Amygdala (tissue), 56 donors: ENCODE measurements at regions not wholly inside any gene's neighbourhood (a gene's known extent, or its start where the extent isn't known, plus 50 kb on each side); places are given as distances from the start of the nearest gene placed in this dataset.

Experiments
- DNase-seq, 56 donors: peaks; one replicate each; lab custom pipeline; 2025; lab: John Stamatoyannopoulos, UW

- no peak for DNase-seq
Observed at GRCh38 chr14:51442513-51443175, 202.6 kb downstream of the TMX1 start.

- peak in 5 of 56 donors; percentile 13 to 38 (median 18) for DNase-seq
Observed at GRCh38 chr14:51443195-51444018, 203.4 kb downstream of the TMX1 start.

DNA sequence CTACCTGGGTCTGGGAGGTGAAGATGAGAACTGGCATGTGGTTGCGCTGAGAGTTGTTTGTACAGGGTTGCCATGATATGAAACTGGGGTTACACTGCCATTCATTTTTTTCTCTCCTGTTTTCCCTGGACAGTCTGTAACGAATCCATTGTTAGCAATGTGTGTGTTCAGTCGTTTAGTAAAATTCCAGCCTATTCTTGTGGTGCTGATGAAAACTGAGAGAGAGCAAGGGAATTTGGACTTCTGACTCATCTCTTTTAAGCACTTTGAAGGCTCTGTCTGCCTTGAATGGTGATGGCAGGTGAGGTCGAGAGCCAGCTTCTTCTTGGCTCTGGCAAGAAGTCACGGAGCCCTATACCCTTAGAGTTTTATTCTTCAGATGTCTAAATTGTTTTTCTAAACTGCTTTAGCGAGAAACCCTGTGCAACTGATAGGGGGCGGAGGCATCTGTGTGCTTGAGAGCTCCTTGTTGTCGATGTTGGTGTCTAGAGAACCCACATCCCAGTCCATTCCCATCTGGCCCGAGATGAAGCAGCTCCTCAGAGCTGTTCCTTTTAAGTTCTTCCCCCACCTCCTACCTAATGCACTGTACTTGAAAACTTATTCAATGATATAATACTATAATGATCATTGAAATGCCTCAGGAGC, 204.4 kb downstream of the TMX1 start:
- DNase-seq: peak in 21 of 56 donors; percentile 1 to 49 (median 17)

DNA sequence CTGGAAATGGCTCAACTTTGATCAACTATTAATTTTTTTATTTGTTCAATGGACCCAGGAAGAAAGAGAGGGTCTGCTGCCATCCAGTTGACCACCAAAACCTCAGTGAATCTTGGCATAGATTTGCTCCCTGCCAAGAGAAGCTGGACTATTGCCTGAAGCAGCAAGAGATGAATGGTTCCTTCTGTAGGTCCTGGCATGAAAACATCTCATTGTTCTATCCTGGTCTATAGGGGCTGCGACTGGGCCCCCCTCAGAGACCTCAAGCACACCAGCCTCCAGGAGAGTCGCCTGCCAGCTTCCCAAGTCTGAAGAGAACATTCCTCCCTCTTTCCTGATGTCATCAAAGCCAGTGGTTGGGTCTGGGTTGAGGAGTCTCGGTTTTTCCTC, 204.9 kb downstream of the TMX1 start:
- DNase-seq: no peak

DNA sequence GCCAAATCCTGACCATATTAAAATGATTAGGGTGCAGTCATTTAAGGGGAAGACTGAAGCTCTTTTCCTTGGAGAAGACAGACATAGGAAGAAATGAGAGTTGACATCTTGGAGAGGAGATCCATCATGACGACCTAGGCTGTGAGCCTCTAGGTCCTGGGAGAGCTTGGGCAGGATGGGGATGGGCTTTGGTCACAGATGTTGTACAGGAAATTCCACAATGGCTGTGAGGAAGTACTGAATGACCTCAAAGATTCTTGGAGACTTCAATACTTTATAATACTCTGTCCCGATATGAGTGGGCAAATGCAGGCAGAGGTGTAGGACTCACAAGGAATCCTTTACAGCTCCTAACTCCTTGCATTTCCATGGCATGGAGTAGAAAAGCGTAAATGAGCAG, 204.9 kb upstream of the FRMD6 start:
- DNase-seq: no peak

- no peak for DNase-seq
Observed at GRCh38 chr14:51447411-51447810, 204.3 kb upstream of the FRMD6 start.

DNA sequence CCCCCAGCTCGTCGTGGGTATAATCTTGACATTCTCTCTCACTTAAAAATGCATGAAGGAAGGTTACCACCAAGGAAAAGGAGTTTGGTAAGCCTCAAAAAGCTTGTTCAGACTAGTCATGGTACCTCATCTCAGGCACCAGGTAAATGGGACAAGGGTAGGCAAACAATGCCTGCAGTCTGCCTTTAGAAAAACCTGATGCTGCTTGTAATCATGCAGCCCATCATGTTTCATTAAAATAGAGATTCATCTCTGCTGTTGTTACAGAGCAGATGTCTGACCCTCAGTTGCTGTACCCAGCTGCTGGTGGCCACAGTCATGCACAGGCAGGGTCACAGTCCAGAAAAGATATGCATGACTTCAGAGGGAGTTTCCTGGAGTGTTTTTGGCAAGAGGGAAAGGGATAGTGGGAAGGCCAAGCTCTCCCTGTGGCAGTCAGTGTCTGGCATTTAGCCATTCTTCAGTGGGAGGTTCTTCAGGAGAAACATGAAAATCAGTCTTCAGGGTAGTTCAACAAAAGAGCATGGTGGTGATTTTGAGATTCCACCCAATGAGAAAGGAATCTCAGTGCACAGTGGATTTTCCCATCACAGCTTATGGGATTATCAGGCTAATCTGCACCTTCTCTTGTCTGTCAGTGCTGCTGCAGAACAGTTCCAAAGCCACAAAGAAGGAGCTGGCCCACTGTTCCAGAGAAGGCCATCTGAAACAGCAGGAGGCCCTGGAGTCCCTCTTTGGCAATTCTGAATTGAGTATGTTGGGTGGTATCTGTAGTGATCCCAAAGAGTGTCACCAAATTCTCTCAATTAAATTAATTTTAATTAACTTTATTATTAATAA, 202.7 kb upstream of the FRMD6 start:
- no peak for DNase-seq

DNA sequence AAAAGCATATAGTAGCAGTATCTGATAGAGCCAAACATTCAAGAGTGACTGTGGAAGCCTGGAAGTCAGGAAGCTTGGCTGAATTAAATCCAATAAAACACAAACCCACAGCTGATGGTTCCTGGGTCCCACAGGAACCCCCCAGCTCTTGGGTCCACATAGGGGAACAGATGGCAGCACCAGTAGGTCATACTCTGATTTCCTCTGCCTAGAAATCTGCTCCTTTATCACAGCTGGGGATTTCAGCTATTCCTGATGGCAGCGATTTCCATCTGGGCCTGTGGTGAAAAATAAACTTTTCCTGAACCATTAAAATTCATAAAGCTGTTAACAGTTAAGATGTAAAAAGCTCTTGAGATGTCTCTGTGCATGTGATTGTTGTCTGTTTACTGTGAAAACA, 202.0 kb upstream of the FRMD6 start:
- DNase-seq: no peak

DNA sequence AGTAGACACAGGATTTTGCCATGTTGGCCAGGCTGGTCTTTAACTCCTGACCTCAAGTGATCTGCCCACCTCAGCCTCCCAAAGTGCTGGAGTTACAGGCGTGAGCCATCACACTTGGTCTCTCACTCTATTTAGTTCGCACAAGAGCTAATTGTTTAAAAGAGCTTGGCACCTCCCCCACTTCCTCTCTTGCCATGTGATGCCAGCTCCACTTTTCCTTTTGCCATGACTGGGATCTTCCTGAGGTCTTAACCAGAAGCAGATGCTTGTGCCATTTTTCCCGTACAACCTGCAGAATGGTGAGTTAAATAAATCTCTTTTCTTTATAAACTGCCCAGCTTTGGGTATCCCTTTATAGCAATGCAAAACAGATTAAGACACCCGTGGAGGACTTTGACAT, 200.1 kb upstream of the FRMD6 start:
- no peak for DNase-seq

DNA sequence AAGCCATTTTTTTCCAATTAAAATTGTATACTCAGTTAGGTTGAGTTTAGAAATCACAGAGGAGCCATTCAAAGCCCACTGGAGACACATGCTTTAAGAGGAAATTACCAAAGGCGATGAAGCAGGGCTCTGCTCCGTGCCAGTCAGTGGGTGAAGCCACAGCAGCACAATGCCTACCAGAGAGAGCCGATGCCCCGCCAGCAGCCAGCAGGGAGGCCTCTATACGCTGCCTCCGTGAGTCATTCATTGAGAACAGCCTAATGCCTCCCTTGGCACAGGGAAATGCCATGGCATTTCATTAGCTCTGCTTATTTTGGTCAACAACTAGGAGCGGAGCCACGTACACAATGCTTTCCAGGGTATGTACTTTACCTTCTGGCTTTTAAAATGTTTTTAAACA, 197.8 kb upstream of the FRMD6 start:
- DNase-seq: peak in 21 of 56 donors; percentile 3 to 46 (median 22)

DNA sequence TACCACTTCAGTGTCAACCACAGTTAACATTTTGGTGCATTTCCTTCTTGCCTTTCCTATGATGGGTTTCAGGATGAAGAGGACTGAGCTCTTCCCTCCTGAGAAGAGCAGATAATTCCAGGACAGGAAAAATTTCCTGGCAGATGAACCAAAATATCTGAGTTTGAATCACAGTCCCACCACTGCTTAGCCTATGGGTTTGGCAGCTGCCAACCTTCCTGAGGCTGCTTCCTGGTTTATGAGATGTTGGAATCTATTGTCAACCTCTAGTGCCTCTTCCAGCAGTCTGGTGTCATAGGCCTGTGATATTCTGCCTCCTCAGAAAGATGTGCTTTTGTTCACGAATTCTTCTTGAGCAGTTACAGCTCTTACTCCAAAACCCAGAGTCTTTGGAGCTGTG, 197.4 kb upstream of the FRMD6 start:
- no peak for DNase-seq

DNA sequence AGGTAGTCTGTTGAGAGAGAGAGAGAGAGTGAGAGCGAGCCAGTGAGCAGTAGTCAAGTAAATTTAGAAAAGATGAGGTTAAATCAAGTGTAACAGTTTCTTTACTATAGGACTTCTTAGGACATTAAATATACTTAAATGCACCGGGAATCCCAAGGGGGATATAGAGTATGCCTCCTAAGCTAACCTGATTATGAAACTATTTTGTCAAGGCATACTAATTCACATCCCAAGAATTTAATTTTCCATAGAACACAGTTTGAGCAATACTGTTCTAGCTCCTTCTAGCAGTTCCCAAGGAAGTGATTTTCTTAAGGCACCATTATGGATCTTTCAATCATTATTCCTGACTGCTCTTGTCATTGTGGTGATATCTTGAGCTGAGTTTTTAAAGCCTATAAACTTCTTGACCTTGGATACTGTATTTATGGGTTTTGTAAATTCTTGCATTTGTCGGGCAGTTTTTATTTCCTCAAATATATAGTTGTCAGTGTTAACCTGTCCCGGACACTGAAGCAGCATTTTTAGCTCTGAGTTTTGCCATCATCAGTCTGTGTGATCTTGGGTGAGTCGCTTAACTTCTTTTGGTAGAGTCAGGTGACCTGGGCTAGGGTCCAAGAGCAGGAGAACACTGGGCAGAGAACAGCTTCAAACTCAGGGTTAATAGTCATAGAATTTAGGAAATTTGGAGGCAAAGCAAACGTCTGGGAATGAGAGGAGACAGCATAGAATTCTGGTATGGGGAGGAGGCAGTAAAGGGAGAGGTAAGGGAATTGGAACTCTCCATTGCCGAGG, 196.5 kb upstream of the FRMD6 start:
- DNase-seq: no peak

GRCh38 chr14:51457843-51458562, 193.7 kb upstream of the FRMD6 start:
- DNase-seq: no peak

- no peak for DNase-seq
Observed at GRCh38 chr14:51458563-51458955, 193.2 kb upstream of the FRMD6 start.

DNA sequence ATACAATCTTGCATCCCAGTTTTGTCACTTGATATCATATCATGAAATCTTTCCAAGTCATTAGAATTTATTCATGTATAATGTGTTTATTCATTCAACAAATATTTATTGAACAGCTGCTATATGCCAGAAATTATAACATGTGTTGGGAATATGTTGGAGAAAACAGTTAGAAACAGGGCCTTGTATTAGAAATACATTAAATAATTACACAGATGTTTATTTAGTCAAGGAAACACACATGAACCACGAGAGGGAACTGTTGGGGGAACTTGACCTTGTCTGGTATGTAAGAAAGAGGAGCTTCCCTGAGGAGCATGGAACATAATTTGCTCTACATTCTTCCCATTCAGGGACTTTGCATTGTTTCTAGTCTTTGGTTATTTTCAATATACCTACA, 191.7 kb upstream of the FRMD6 start:
- no peak for DNase-seq

DNA sequence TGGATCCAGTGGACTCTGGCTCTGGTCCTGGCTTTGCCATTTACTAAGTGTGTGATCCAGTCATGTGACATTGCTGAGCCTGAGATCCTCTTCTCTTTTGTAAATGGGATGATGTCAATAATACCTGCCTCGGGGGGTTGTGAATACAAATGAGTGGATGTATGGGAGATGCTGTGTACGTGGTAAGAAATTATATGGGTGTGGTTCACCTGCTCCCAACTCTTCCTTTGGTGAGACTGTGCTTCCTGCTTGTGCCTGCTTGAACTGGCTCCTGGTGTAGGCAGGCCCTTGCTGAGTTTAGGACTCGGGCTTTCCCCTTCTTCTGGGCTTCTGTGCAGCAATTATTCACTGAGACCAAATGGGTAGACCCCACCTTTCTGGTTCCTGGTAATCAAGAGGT, 189.5 kb upstream of the FRMD6 start:
- no peak for DNase-seq

GRCh38 chr14:51462706-51463105, 189.0 kb upstream of the FRMD6 start:
- DNase-seq: no peak

DNA sequence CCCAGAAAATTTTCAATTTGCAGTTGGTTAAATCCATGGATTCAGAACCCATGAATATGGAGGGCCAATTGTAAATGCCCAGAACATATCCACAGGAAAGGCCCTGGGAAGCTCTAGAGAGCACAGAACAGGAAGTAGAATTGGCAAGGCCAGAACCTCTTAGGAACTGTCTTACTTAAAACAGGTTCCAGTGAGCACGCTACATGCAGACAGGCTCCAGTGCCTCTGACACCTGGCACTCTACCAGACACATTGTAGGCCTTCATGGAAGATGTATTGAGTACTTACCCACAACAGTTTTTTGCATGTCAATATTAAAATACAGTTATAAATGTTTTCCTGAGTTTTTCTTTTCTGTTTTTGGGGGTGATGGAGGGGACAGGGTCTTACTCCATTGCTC, 188.2 kb upstream of the FRMD6 start:
- no peak for DNase-seq

- DNase-seq: no peak
Observed at GRCh38 chr14:51464411-51464810, 187.3 kb upstream of the FRMD6 start.
